ENCODE measurements at regions not wholly inside any gene's neighbourhood (a gene's known extent, or its start where the extent isn't known, plus 50 kb on each side); places are given as distances from the start of the nearest gene placed in this dataset.

DNA sequence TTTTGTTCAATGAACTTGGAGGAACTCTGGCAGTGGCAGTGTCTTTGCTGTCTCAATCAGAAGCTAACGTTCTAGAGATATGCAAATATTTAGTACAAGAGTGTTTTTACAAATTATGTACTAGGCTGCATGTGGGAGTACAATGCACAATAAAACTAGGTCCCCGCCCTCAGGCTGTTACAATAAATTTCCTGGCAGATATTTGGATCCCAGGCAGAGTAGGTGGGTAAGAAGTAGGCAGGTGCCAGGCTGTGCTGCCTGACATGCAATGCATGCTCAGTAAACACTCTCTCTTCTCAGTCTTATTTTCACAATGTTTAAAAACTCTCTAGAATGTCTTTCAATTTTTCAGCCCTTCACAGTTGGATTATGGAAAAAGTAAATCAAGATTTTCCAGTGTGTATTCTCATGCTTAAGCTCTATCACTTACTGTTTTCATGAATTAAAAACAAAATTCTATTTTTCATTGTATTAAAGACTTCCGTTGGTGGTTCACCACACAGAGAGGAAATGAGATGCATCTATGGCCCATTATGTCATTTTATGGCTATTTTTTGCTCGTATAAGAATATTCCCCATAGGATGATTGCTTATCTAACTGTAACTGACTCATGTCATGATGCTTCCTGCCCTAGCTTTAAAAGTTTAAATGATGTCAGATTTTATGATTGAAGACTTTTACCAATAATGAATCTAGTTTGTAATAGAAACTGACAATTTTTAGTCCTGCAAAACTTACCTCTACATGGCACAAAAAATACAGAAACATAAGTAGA is 346.1 kb downstream of the RND3 start:
- TF ChIP-seq POLR2A (IDR thresholded peaks at IDR 0.05), result no peak
- TF ChIP-seq, protein P1, sequence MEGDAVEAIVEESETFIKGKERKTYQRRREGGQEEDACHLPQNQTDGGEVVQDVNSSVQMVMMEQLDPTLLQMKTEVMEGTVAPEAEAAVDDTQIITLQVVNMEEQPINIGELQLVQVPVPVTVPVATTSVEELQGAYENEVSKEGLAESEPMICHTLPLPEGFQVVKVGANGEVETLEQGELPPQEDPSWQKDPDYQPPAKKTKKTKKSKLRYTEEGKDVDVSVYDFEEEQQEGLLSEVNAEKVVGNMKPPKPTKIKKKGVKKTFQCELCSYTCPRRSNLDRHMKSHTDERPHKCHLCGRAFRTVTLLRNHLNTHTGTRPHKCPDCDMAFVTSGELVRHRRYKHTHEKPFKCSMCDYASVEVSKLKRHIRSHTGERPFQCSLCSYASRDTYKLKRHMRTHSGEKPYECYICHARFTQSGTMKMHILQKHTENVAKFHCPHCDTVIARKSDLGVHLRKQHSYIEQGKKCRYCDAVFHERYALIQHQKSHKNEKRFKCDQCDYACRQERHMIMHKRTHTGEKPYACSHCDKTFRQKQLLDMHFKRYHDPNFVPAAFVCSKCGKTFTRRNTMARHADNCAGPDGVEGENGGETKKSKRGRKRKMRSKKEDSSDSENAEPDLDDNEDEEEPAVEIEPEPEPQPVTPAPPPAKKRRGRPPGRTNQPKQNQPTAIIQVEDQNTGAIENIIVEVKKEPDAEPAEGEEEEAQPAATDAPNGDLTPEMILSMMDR (IDR thresholded peaks at IDR 0.05), result no peak

Data from esophagus squamous epithelium (tissue), 4 donors.